ENCODE measurements at regions not wholly inside any gene's neighbourhood (a gene's known extent, or its start where the extent isn't known, plus 50 kb on each side); places are given as distances from the start of the nearest gene placed in this dataset.
A peak's percentile ranks its signal among the peaks of the same experiment; 100 is the strongest.

GRCh38 chr10:132471125-132471451 lies 66.5 kb upstream of the INPP5A start:
- TF ChIP-seq, protein P1, sequence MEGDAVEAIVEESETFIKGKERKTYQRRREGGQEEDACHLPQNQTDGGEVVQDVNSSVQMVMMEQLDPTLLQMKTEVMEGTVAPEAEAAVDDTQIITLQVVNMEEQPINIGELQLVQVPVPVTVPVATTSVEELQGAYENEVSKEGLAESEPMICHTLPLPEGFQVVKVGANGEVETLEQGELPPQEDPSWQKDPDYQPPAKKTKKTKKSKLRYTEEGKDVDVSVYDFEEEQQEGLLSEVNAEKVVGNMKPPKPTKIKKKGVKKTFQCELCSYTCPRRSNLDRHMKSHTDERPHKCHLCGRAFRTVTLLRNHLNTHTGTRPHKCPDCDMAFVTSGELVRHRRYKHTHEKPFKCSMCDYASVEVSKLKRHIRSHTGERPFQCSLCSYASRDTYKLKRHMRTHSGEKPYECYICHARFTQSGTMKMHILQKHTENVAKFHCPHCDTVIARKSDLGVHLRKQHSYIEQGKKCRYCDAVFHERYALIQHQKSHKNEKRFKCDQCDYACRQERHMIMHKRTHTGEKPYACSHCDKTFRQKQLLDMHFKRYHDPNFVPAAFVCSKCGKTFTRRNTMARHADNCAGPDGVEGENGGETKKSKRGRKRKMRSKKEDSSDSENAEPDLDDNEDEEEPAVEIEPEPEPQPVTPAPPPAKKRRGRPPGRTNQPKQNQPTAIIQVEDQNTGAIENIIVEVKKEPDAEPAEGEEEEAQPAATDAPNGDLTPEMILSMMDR (IDR thresholded peaks at IDR 0.05): no peak
- TF ChIP-seq POLR2AphosphoS5 (IDR thresholded peaks at IDR 0.05; ENCODE audit: insufficient read depth in 1 of 2, low read depth in 1 of 2) (no peak), POLR2A (IDR thresholded peaks at IDR 0.05) (no peak)
- DNase-seq (ENCODE audit: extremely low spot score in 2 of 2): no peak
- Histone ChIP-seq H3K27ac (peak overlapping the region; percentile 44), H3K9me3 (no peaks in the 10 kb centered on the region), H3K27me3 (no peaks in the 10 kb centered on the region), H3K4me1 (peaks cover 31% of the 10 kb centered on the region), H3K36me3 (no peaks in the 10 kb centered on the region), H3K4me3 (no peak overlapping the region)
- intact Hi-C loops (cut with DNase I): no loop called here

DNA sequence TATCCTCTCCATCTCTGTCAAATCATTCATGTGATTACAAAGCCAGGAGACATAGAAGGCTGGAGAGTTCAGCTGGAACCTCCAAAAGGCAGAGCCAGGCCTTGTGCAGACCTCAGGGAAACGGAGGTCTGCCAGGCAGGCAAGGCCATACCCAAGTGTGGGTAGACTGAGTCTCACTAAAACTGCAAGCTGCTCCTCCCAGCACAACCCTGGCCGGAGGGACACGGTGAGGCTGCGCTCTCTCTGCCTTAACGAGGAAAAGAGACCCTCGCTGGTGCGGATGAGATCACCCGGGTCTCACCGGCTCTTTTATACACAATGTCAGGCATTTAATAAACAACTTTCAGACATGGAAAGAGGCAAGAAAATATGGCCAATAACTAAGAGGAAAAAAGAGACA lies 66.1 kb upstream of the INPP5A start:
- H3K27me3 ChIP-seq: no peaks in the 10 kb centered on the region
- no peak for DNase-seq (ENCODE audit: extremely low spot score in 2 of 2)
- TF ChIP-seq, protein P1 (IDR thresholded peaks at IDR 0.05): no peak
- TF ChIP-seq POLR2AphosphoS5 (IDR thresholded peaks at IDR 0.05; ENCODE audit: insufficient read depth in 1 of 2, low read depth in 1 of 2) (no peak), POLR2A (IDR thresholded peaks at IDR 0.05) (no peak)
- H3K9me3 ChIP-seq: no peaks in the 10 kb centered on the region
- H3K27ac ChIP-seq: no peak overlapping the region
- H3K4me1 ChIP-seq: peaks cover 28% of the 10 kb centered on the region
- H3K4me3 ChIP-seq: no peak overlapping the region
- H3K36me3 ChIP-seq: no peaks in the 10 kb centered on the region
- intact Hi-C loops (cut with DNase I): no loop called here

- H3K4me1 ChIP-seq: no peaks in the 10 kb centered on the region
- intact Hi-C loops (cut with DNase I): no loop called here
- no peak overlapping the region for H3K27ac ChIP-seq
- DNase-seq (ENCODE audit: extremely low spot score in 2 of 2): no peak
- no peak for TF ChIP-seq POLR2A (IDR thresholded peaks at IDR 0.05)
- H3K4me3 ChIP-seq: no peak overlapping the region
- H3K27me3 ChIP-seq: no peaks in the 10 kb centered on the region
- H3K36me3 ChIP-seq: no peaks in the 10 kb centered on the region
- H3K9me3 ChIP-seq: no peaks in the 10 kb centered on the region
Measured at GRCh38 chr10:132475086-132475485, 62.5 kb upstream of the INPP5A start.

GRCh38 chr10:132476146-132477065 lies 61.2 kb upstream of the INPP5A start:
- H3K27ac ChIP-seq: no peak overlapping the region
- H3K9me3 ChIP-seq: no peaks in the 10 kb centered on the region
- no peaks in the 10 kb centered on the region for H3K4me1 ChIP-seq
- H3K27me3 ChIP-seq: no peaks in the 10 kb centered on the region
- TF ChIP-seq POLR2A (IDR thresholded peaks at IDR 0.05) (no peak), POLR2AphosphoS5 (IDR thresholded peaks at IDR 0.05; ENCODE audit: insufficient read depth in 1 of 2, low read depth in 1 of 2) (no peak)
- TF ChIP-seq, protein P1 (IDR thresholded peaks at IDR 0.05): no peak
- H3K4me3 ChIP-seq: no peak overlapping the region
- H3K36me3 ChIP-seq: no peaks in the 10 kb centered on the region
- DNase-seq (ENCODE audit: extremely low spot score in 2 of 2): no peak
- intact Hi-C loops (cut with DNase I): no loop called here

- Histone ChIP-seq H3K27me3 (no peaks in the 10 kb centered on the region), H3K4me3 (no peak overlapping the region), H3K4me1 (peaks cover 6% of the 10 kb centered on the region), H3K36me3 (no peaks in the 10 kb centered on the region), H3K27ac (no peak overlapping the region), H3K9me3 (no peaks in the 10 kb centered on the region)
- intact Hi-C loops (cut with DNase I): no loop called here
- TF ChIP-seq POLR2A (IDR thresholded peaks at IDR 0.05): no peak
- TF ChIP-seq, protein P1 (IDR thresholded peaks at IDR 0.05): no peak
- TF ChIP-seq POLR2AphosphoS5 (IDR thresholded peaks at IDR 0.05; ENCODE audit: insufficient read depth in 1 of 2, low read depth in 1 of 2): no peak
- DNase-seq (ENCODE audit: extremely low spot score in 2 of 2): no peak
Measured at GRCh38 chr10:132477066-132477397, 60.6 kb upstream of the INPP5A start.

Data from vagina (tissue), 2 donors.